GM23338 (cell line): ENCODE measurements at regions not wholly inside any gene's neighbourhood (a gene's known extent, or its start where the extent isn't known, plus 50 kb on each side); places are given as distances from the start of the nearest gene placed in this dataset.

ENCODE experiments used
- CREB1 ChIP-seq: fragments of 250-450 bp; sonication (Bioruptor Pico); IDR thresholded peaks from 2 replicates; pipeline ENCODE4 v1.5.0; 2020; ENCODE audit warnings: low read depth, mild to moderate bottlenecking, moderate library complexity
- CTCF ChIP-seq, 2 experiments: fragments of 200-600 bp in 1 of 2; sonication (generic) in 1 of 2; conservative IDR thresholded peaks; 2 replicates each; pipeline versions ENCODE4 v1.5.1 to v1.6.1; 2016 to 2017; ENCODE audit warnings: antibody characterized with exemption in 2 of 2, low read depth in 2 of 2, mild to moderate bottlenecking in 2 of 2, moderate library complexity in 1 of 2
- EZH2 ChIP-seq: fragments of 200-600 bp; sonication (generic); IDR thresholded peaks from one replicate; pipeline ENCODE4 v1.8.0; 2017; ENCODE audit warnings: antibody characterized with exemption, mild to moderate bottlenecking, low read depth; ENCODE audit not compliant: unreplicated experiment
- EZH2phosphoT487 ChIP-seq: fragments of 200-600 bp; sonication (generic); IDR thresholded peaks from one replicate; pipeline ENCODE4 v1.8.1; 2018; ENCODE audit warnings: antibody characterized with exemption; ENCODE audit not compliant: unreplicated experiment
- JUNB ChIP-seq: IDR thresholded peaks from one replicate; pipeline ENCODE4 v1.6.1; 2016; ENCODE audit warnings: antibody characterized with exemption; ENCODE audit not compliant: unreplicated experiment
- NANOG ChIP-seq: IDR thresholded peaks from 2 replicates; pipeline ENCODE4 v1.6.1; 2016; ENCODE audit warnings: antibody characterized with exemption, borderline replicate concordance
- POLR2AphosphoS5 ChIP-seq: IDR thresholded peaks from 2 replicates; pipeline ENCODE4 v1.6.1; 2016; ENCODE audit warnings: antibody characterized with exemption, low read depth
- REST ChIP-seq: IDR thresholded peaks from one replicate; pipeline ENCODE4 v1.6.1; 2018; ENCODE audit warnings: antibody characterized with exemption; ENCODE audit not compliant: unreplicated experiment
- STAT1 ChIP-seq: IDR thresholded peaks from one replicate; pipeline ENCODE4 v1.6.1; 2016; ENCODE audit warnings: antibody characterized with exemption; ENCODE audit not compliant: unreplicated experiment
- ZNF114 ChIP-seq: fragments of 250-450 bp; sonication (Bioruptor Pico); IDR thresholded peaks from 2 replicates; pipeline ENCODE4 v1.5.0; 2020; ENCODE audit warnings: mild to moderate bottlenecking, moderate library complexity
- ZNF331 ChIP-seq: fragments of 250-450 bp; sonication (Bioruptor Pico); IDR thresholded peaks from 2 replicates; pipeline ENCODE4 v1.5.0; 2020; ENCODE audit warnings: low read depth, mild to moderate bottlenecking, moderate library complexity
- TF ChIP-seq, protein P1 (sequence below): IDR thresholded peaks from 2 replicates; pipeline ENCODE4 v1.6.1; 2016; ENCODE audit warnings: antibody characterized with exemption
- TF ChIP-seq, protein P2 (sequence below): fragments of 250-450 bp; sonication (Bioruptor Pico); IDR thresholded peaks from 2 replicates; pipeline ENCODE4 v1.5.0; 2020; ENCODE audit warnings: mild to moderate bottlenecking, moderate library complexity

GRCh38 chr22:22058633-22059290 lies 76.2 kb upstream of the TOP3B start:
- no peak for TF ChIP-seq EZH2phosphoT487
- no peak for TF ChIP-seq CTCF (conservative IDR thresholded peaks at IDR 0.05; ENCODE audit: low read depth in 2 of 2)
- no peak for TF ChIP-seq EZH2
- no peak for TF ChIP-seq POLR2AphosphoS5
- TF ChIP-seq ZNF114 (CRISPR knock-in tag), result no peak
- TF ChIP-seq CREB1, result no peak
- TF ChIP-seq REST, result no peak
- TF ChIP-seq, protein P1, sequence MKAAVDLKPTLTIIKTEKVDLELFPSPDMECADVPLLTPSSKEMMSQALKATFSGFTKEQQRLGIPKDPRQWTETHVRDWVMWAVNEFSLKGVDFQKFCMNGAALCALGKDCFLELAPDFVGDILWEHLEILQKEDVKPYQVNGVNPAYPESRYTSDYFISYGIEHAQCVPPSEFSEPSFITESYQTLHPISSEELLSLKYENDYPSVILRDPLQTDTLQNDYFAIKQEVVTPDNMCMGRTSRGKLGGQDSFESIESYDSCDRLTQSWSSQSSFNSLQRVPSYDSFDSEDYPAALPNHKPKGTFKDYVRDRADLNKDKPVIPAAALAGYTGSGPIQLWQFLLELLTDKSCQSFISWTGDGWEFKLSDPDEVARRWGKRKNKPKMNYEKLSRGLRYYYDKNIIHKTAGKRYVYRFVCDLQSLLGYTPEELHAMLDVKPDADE, result no peak
- TF ChIP-seq JUNB, result no peak
- no peak for TF ChIP-seq NANOG
- TF ChIP-seq ZNF331 (CRISPR knock-in tag), result no peak
- no peak for TF ChIP-seq STAT1
- TF ChIP-seq, protein P2, sequence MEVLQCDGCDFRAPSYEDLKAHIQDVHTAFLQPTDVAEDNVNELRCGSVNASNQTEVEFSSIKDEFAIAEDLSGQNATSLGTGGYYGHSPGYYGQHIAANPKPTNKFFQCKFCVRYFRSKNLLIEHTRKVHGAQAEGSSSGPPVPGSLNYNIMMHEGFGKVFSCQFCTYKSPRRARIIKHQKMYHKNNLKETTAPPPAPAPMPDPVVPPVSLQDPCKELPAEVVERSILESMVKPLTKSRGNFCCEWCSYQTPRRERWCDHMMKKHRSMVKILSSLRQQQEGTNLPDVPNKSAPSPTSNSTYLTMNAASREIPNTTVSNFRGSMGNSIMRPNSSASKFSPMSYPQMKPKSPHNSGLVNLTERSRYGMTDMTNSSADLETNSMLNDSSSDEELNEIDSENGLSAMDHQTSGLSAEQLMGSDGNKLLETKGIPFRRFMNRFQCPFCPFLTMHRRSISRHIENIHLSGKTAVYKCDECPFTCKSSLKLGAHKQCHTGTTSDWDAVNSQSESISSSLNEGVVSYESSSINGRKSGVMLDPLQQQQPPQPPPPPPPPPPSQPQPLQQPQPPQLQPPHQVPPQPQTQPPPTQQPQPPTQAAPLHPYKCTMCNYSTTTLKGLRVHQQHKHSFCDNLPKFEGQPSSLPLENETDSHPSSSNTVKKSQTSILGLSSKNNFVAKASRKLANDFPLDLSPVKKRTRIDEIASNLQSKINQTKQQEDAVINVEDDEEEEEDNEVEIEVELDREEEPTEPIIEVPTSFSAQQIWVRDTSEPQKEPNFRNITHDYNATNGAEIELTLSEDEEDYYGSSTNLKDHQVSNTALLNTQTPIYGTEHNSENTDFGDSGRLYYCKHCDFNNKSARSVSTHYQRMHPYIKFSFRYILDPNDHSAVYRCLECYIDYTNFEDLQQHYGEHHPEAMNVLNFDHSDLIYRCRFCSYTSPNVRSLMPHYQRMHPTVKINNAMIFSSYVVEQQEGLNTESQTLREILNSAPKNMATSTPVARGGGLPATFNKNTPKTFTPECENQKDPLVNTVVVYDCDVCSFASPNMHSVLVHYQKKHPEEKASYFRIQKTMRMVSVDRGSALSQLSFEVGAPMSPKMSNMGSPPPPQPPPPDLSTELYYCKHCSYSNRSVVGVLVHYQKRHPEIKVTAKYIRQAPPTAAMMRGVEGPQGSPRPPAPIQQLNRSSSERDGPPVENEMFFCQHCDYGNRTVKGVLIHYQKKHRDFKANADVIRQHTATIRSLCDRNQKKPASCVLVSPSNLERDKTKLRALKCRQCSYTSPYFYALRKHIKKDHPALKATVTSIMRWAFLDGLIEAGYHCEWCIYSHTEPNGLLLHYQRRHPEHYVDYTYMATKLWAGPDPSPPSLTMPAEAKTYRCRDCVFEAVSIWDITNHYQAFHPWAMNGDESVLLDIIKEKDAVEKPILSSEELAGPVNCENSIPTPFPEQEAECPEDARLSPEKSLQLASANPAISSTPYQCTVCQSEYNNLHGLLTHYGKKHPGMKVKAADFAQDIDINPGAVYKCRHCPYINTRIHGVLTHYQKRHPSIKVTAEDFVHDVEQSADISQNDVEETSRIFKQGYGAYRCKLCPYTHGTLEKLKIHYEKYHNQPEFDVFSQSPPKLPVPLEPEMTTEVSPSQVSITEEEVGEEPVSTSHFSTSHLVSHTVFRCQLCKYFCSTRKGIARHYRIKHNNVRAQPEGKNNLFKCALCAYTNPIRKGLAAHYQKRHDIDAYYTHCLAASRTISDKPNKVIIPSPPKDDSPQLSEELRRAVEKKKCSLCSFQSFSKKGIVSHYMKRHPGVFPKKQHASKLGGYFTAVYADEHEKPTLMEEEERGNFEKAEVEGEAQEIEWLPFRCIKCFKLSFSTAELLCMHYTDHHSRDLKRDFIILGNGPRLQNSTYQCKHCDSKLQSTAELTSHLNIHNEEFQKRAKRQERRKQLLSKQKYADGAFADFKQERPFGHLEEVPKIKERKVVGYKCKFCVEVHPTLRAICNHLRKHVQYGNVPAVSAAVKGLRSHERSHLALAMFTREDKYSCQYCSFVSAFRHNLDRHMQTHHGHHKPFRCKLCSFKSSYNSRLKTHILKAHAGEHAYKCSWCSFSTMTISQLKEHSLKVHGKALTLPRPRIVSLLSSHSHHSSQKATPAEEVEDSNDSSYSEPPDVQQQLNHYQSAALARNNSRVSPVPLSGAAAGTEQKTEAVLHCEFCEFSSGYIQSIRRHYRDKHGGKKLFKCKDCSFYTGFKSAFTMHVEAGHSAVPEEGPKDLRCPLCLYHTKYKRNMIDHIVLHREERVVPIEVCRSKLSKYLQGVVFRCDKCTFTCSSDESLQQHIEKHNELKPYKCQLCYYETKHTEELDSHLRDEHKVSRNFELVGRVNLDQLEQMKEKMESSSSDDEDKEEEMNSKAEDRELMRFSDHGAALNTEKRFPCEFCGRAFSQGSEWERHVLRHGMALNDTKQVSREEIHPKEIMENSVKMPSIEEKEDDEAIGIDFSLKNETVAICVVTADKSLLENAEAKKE (CRISPR knock-in tag), result no peak
